Activated CD4-positive, alpha-beta T cell treated with anti-CD3 and anti-CD28 coated beads, Interleukin-2, amount 10 ng/mL, durations not matched to agents 7 days and 5 days (primary cell): ENCODE measurements at regions not wholly inside any gene's neighbourhood (a gene's known extent, or its start where the extent isn't known, plus 50 kb on each side); places are given as distances from the start of the nearest gene placed in this dataset. TPM values are rescaled to one million over a fixed set of nuclear protein-coding genes. Genes with fewer than 3 reads are reported as not detected.

ENCODE experiments used
- CTCF ChIA-PET: fragments of 350-600 bp; sonication (Branson Sonifier 250); formaldehyde crosslinking; loops from one replicate; lab custom pipeline; 2021; ENCODE audit warnings: antibody characterized with exemption; lab: Charles Lee
- POLR2A ChIA-PET: fragments of 350-600 bp; sonication (Branson Sonifier 250); formaldehyde crosslinking; loops from one replicate; lab custom pipeline; 2021; ENCODE audit warnings: antibody characterized with exemption; lab: Charles Lee
- DNase-seq: peaks from one replicate; pipeline ENCODE4 v3.0.0-alpha.2; 2020
- H3K27ac Mint-ChIP-seq: one replicate; pipeline ENCODE4 v1.8.0; 2021; ENCODE audit warnings: mild to moderate bottlenecking, moderate library complexity, mixed read lengths
- H3K27me3 Mint-ChIP-seq: one replicate; pipeline ENCODE4 v1.8.0; 2021; ENCODE audit warnings: mixed read lengths
- H3K36me3 Mint-ChIP-seq: one replicate; pipeline ENCODE4 v1.8.0; 2021; ENCODE audit warnings: low read depth, mixed read lengths
- H3K4me1 Mint-ChIP-seq: one replicate; pipeline ENCODE4 v1.8.0; 2021; ENCODE audit warnings: mixed read lengths
- H3K4me3 Mint-ChIP-seq: one replicate; pipeline ENCODE4 v1.8.0; 2021; ENCODE audit warnings: mild to moderate bottlenecking, moderate library complexity, mixed read lengths
- H3K9me3 Mint-ChIP-seq: one replicate; pipeline ENCODE4 v1.8.0; 2021; ENCODE audit warnings: mixed read lengths
- microRNA-seq: library from miRNA; unstranded; fragments of <30 nt; microRNA quantifications from one replicate; pipeline ENCODE4 v1.2.0, GENCODE V29; 2021; ENCODE audit warnings: borderline microRNAs expressed, borderline replicate concordance

DNA sequence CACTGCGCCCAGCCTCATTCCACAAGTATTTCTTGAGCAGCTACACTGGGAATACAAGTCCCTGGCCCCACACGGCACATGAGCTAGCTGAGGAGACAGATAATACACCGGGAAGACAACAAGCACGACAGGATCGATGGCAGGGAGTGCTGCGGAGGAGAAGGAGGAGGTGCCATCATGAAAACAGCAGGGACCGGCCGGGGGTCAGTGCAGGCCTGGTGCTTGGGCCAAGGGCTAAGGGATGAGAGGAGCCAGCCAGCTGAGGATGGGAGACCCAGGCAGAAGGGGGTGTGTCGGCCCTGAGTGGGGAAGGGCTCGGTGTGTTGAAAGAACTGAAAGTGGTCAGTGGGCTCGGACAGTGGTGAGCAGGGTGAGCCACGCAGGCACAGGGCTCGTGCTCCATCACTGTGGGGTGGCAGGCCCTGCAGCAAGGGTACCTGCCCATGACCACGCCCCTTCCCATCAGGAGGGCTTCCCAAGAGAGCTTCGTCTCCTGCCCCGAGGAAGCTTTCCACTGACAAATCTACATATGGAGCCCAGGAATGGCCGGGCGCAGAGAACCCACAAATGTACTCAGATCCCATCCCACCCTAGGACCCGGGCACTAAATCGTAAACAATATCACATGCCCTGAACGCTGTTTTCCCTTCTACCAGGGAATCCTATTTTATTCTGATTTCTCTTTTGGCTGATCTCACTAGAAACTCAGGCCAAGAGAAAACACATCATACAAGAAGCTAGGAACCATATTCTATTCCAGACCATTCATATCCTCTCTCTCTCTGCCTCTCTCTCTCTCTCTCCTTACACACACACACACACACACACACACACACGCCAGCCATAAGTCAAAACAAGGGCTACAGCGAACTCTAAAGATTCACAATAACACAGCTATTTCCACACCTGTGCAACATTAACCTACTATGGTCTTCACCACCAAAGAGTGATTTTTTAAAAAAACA, 50.7 kb upstream of the TNRC6C start:
- Mint-ChIP-seq H3K36me3 (no peaks in the 10 kb centered on the region), H3K27ac (no peak overlapping the region)

DNA sequence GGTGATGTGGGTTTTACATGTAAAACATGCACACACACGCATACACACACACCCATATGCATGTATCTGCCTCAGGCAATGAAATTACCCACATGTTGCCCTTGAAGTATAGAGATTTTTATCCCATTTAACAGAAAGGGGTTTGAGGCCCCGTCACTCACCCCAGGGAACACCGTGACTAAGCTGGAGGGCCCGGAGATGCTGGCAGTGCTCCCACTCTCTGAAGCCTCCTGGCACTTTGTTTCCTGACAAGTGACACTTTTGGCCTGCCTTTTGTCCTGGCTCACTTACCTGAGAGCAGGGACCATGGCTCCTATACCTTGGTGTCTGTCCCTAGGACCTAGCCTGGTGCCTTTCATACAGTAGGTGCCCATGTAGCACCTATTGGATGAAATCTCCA, 50.0 kb upstream of the TNRC6C start:
- no peak for DNase-seq
- ChIA-PET CTCF (interaction anchor here (1.1 kb wide), 1 partner anchor 11 kb away, joined by 3 read pairs; no protein-coding TSS in a partner anchor), POLR2A (no interaction called here)
- H3K4me1 Mint-ChIP-seq = no peaks in the 10 kb centered on the region
- no peaks in the 10 kb centered on the region for H3K36me3 Mint-ChIP-seq
- no peak overlapping the region for H3K27ac Mint-ChIP-seq
- H3K27me3 Mint-ChIP-seq = peaks cover 19% of the 10 kb centered on the region
- no peaks in the 10 kb centered on the region for H3K9me3 Mint-ChIP-seq
- H3K4me3 Mint-ChIP-seq = no peak overlapping the region

More for the DNA sequence above, 50.7 kb upstream of the TNRC6C start:
- no peak overlapping the region for H3K4me3 Mint-ChIP-seq
- no peaks in the 10 kb centered on the region for H3K4me1 Mint-ChIP-seq
- ChIA-PET POLR2A (no interaction called here), CTCF (interaction anchor here (0.5 to 1.1 kb wide), 3 partner anchors 11 to 532 kb away, joined by 3 read pairs; no protein-coding TSS in a partner anchor)
- H3K27me3 Mint-ChIP-seq = peaks cover 17% of the 10 kb centered on the region
- no peak for DNase-seq
- H3K9me3 Mint-ChIP-seq = no peaks in the 10 kb centered on the region

Small RNA genes lying in the stretch of these regions (microRNA-seq; reads per million reads assigned to microRNA genes)
- not detected for gene MIR4316
